HepG2 (cell line): ENCODE measurements at regions not wholly inside any gene's neighbourhood (a gene's known extent, or its start where the extent isn't known, plus 50 kb on each side); places are given as distances from the start of the nearest gene placed in this dataset.

Experiments used
- ATF2 ChIP-seq: sonication (generic); formaldehyde crosslinking; IDR thresholded peaks from 2 replicates; pipeline ENCODE4 v1.4.0; 2020; ENCODE audit warnings: missing genetic modification reagents
- GABPA ChIP-seq, 2 experiments: IDR thresholded peaks; 2 replicates each; pipeline ENCODE4 v1.6.1; 2011 to 2016; ENCODE audit warnings: low read depth in 2 of 2, low read length in 1 of 2, missing biosample characterization in 1 of 2, missing genetic modification characterization in 1 of 2
- KDM1A ChIP-seq: IDR thresholded peaks from 2 replicates; pipeline ENCODE4 v1.6.1; 2016; ENCODE audit warnings: missing compliant biosample characterization
- MNT ChIP-seq: fragments of 450-650 bp; IDR thresholded peaks from 2 replicates; pipeline ENCODE4 v1.6.1; 2016
- SP2 ChIP-seq: sonication (generic); formaldehyde crosslinking; IDR thresholded peaks from 2 replicates; pipeline ENCODE4 v1.5.1; 2020; ENCODE audit warnings: mild to moderate bottlenecking, missing genetic modification reagents
- ZNF253 ChIP-seq: sonication (generic); formaldehyde crosslinking; IDR thresholded peaks from 2 replicates; pipeline ENCODE4 v1.8.0; 2022; ENCODE audit warnings: mild to moderate bottlenecking, missing genetic modification reagents, borderline replicate concordance

GRCh38 chr5:15037247-15037908, 165.8 kb upstream of the ANKH start:
- no peak for TF ChIP-seq MNT
- no peak for TF ChIP-seq GABPA (IDR thresholded peaks at IDR 0.05; ENCODE audit: low read depth, low read length)
- TF ChIP-seq GABPA (CRISPR knock-in tag; IDR thresholded peaks at IDR 0.05; ENCODE audit: low read depth), result no peak
- TF ChIP-seq ATF2 (CRISPR knock-in tag), result no peak
- no peak for TF ChIP-seq SP2 (CRISPR knock-in tag)
- TF ChIP-seq KDM1A, result no peak
- TF ChIP-seq ZNF253 (CRISPR knock-in tag), result no peak
